ENCODE measurements at regions not wholly inside any gene's neighbourhood (a gene's known extent, or its start where the extent isn't known, plus 50 kb on each side); places are given as distances from the start of the nearest gene placed in this dataset.

DNA sequence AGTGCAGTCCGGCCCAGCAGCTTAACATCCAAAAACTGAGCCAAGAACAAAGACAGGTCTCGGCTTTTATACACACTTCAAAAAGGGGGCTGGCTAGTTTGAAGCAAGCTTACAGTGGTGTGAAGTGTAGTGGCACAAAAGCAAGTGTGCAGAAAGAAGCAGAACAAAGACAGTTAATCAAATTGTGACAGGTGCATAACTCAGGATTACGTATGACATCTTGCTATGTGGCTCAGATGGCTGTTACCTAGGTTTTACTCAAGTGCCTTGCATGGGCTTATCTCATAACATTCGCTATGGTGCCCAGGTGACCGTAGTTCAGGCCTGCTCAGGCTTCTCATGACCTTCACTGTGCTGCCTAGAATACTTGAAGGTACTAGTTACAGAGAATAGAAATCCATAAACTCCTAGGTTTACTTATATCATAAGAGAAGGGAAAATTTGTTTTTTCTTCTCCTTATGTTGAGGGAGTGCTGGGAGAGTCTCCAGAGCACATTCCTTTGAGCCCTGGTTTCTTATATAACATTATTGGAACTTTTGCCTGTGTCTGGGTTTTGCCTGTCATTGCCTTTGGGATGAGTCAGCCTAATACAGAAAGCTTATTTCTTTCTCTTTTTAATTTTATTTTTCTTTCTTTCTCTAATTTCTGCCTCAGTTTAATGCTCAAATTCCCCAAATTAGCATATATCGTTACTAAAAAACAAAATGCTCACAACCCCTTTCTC is 1629.1 kb upstream of the PCDH20 start:
- TF ChIP-seq EZH2phosphoT487 (IDR thresholded peaks at IDR 0.05; ENCODE audit: low read length), result no peak
- TF ChIP-seq, protein P1, sequence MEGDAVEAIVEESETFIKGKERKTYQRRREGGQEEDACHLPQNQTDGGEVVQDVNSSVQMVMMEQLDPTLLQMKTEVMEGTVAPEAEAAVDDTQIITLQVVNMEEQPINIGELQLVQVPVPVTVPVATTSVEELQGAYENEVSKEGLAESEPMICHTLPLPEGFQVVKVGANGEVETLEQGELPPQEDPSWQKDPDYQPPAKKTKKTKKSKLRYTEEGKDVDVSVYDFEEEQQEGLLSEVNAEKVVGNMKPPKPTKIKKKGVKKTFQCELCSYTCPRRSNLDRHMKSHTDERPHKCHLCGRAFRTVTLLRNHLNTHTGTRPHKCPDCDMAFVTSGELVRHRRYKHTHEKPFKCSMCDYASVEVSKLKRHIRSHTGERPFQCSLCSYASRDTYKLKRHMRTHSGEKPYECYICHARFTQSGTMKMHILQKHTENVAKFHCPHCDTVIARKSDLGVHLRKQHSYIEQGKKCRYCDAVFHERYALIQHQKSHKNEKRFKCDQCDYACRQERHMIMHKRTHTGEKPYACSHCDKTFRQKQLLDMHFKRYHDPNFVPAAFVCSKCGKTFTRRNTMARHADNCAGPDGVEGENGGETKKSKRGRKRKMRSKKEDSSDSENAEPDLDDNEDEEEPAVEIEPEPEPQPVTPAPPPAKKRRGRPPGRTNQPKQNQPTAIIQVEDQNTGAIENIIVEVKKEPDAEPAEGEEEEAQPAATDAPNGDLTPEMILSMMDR (IDR thresholded peaks at IDR 0.05; ENCODE audit: low read length), result no peak

All from MM.1S (cell line).